Stimulated activated CD8-positive, alpha-beta memory T cell treated with anti-CD3 and anti-CD28 coated beads, Interleukin-7, amount 100 ng/mL, for 4 hours (primary cell): ENCODE measurements at regions not wholly inside any gene's neighbourhood (a gene's known extent, or its start where the extent isn't known, plus 50 kb on each side); places are given as distances from the start of the nearest gene placed in this dataset.
A peak's percentile ranks its signal among the peaks of the same experiment; 100 is the strongest.

Experiments used
- DNase-seq, 2 donors: peaks; one replicate each; pipeline ENCODE4 v3.0.0-alpha.2; 2020; ENCODE audit warnings: low read depth in 2 of 2

- no peak for DNase-seq
Measured at GRCh38 chr6:111957623-111958315, 84.5 kb upstream of the FYN start.

GRCh38 chr6:111958534-111958933, 85.3 kb upstream of the FYN start:
- no peak for DNase-seq

- no peak for DNase-seq
Measured at GRCh38 chr6:111959766-111960165, 86.5 kb upstream of the FYN start.

- DNase-seq: no peak
Measured at GRCh38 chr6:111967131-111967530, 86.8 kb upstream of the CCN6 start.

GRCh38 chr6:111970426-111970825, 83.5 kb upstream of the CCN6 start:
- DNase-seq: no peak

- DNase-seq: no peak
Measured at GRCh38 chr6:111971181-111971841, 82.6 kb upstream of the CCN6 start.

- no peak for DNase-seq
Measured at GRCh38 chr6:111971866-111972532, 81.9 kb upstream of the CCN6 start.

- no peak for DNase-seq
Measured at GRCh38 chr6:111972745-111973117, 81.2 kb upstream of the CCN6 start.

- peak; percentile 47 to 50 for DNase-seq
Measured at GRCh38 chr6:111973118-111973761, 80.7 kb upstream of the CCN6 start.

- DNase-seq: no peak
Measured at GRCh38 chr6:111973927-111974639, 79.8 kb upstream of the CCN6 start.

- no peak for DNase-seq
Measured at GRCh38 chr6:111975466-111975865, 78.4 kb upstream of the CCN6 start.

- DNase-seq: no peak
Measured at GRCh38 chr6:111976139-111976538, 77.8 kb upstream of the CCN6 start.

GRCh38 chr6:111978532-111979149, 75.3 kb upstream of the CCN6 start:
- DNase-seq: no peak

GRCh38 chr6:111979633-111980032, 74.3 kb upstream of the CCN6 start:
- no peak for DNase-seq

- DNase-seq: no peak
Measured at GRCh38 chr6:111980143-111980542, 73.8 kb upstream of the CCN6 start.

- DNase-seq: no peak
Measured at GRCh38 chr6:111980971-111981840, 72.7 kb upstream of the CCN6 start.

- no peak for DNase-seq
Measured at GRCh38 chr6:111982681-111983080, 71.2 kb upstream of the CCN6 start.

GRCh38 chr6:111983193-111983592, 70.7 kb upstream of the CCN6 start:
- no peak for DNase-seq

GRCh38 chr6:111984081-111984480, 69.8 kb upstream of the CCN6 start:
- DNase-seq: peak in 1 of 2 donors; percentile 29

GRCh38 chr6:111984516-111985201, 69.2 kb upstream of the CCN6 start:
- no peak for DNase-seq
